SK-N-SH (cell line): ENCODE measurements at regions not wholly inside any gene's neighbourhood (a gene's known extent, or its start where the extent isn't known, plus 50 kb on each side); places are given as distances from the start of the nearest gene placed in this dataset.

ENCODE experiments used
- CTCF ChIA-PET: fragments of 300-600, 350-600 bp; formaldehyde crosslinking; extraction: SDS; loops from one replicate; lab custom pipeline; 2021; lab: Yijun Ruan, JAX
- POLR2A ChIA-PET: fragments of 350-600 bp; sonication (Branson Sonifier 250); formaldehyde crosslinking; extraction: SDS; loops from one replicate; lab custom pipeline; 2020; ENCODE audit warnings: antibody characterized with exemption, inconsistent platforms; lab: Yijun Ruan, JAX
- DNase-seq: peaks from one replicate; pipeline ENCODE4 v3.0.0; 2012
- H2AFZ ChIP-seq: fragments of 200-600 bp; sonication (generic); 2 replicates; pipeline ENCODE4 v1.8.1; 2016; ENCODE audit warnings: antibody characterized with exemption, mild to moderate bottlenecking, low read depth
- H3F3A ChIP-seq: fragments of 200-600 bp; sonication (generic); replicated peaks from 2 replicates; pipeline ENCODE3; 2016; ENCODE audit warnings: antibody characterized with exemption, mild to moderate bottlenecking; ENCODE audit not compliant: insufficient read depth
- H3K27ac ChIP-seq, 2 experiments: fragments of 200-500 bp in 1 of 2; fragments of 200-600 bp in 1 of 2; sonication (Bioruptor generic) in 1 of 2; sonication (generic), shearing (Covaris generic) in 1 of 2; 2 replicates each; pipeline versions ENCODE4 v1.5.1 to v1.6.1; 2014 to 2016; ENCODE audit warnings: low read depth in 2 of 2, inconsistent platforms in 1 of 2, low read length in 1 of 2, mild to moderate bottlenecking in 1 of 2, mixed read lengths in 1 of 2
- H3K27me3 ChIP-seq: fragments of 200-600 bp; sonication (generic), shearing (Covaris generic); 2 replicates; pipeline ENCODE4 v1.6.1; 2016; ENCODE audit warnings: mixed run types; ENCODE audit not compliant: insufficient read depth
- H3K36me3 ChIP-seq, 2 experiments: fragments of 200-500 bp in 1 of 2; fragments of 200-600 bp in 1 of 2; sonication (Bioruptor generic) in 1 of 2; sonication (generic) in 1 of 2; replicated peaks in 1 of 2; 2 replicates each; pipeline versions ENCODE3 to v1.5.1; 2014 to 2016; ENCODE audit warnings: low read length in 1 of 2, mild to moderate bottlenecking in 1 of 2; ENCODE audit not compliant: insufficient read depth in 2 of 2, control insufficient read depth in 1 of 2
- H3K4me1 ChIP-seq, 2 experiments: fragments of 200-500 bp in 1 of 2; fragments of 200-600 bp in 1 of 2; sonication (Bioruptor generic) in 1 of 2; sonication (generic), shearing (Covaris generic) in 1 of 2; 2 replicates each; pipeline versions ENCODE4 v1.5.1 to v1.6.1; 2014 to 2016; ENCODE audit warnings: low read depth in 1 of 2, low read length in 1 of 2, mixed run types in 1 of 2; ENCODE audit not compliant: insufficient read depth in 2 of 2, control insufficient read depth in 1 of 2
- H3K4me2 ChIP-seq: fragments of 200-600 bp; sonication (generic), shearing (Covaris generic); 2 replicates; pipeline ENCODE4 v1.6.1; 2017; ENCODE audit warnings: mixed run types
- H3K4me3 ChIP-seq, 2 experiments: fragments of 200-500 bp in 1 of 2; fragments of 200-600 bp in 1 of 2; sonication (Bioruptor generic) in 1 of 2; sonication (generic), shearing (Covaris generic) in 1 of 2; 2 replicates each; pipeline versions ENCODE4 v1.5.1 to v1.8.1; 2014 to 2016; ENCODE audit warnings: low read depth in 2 of 2, inconsistent platforms in 1 of 2, low read length in 1 of 2, mild to moderate bottlenecking in 1 of 2, mixed read lengths in 1 of 2, moderate library complexity in 1 of 2
- H3K79me2 ChIP-seq: fragments of 200-600 bp; sonication (generic); 2 replicates; pipeline ENCODE4 v1.8.1; 2017; ENCODE audit warnings: mild to moderate bottlenecking; ENCODE audit not compliant: insufficient read depth
- H3K9ac ChIP-seq: fragments of 200-600 bp; sonication (generic); 2 replicates; pipeline ENCODE4 v1.6.1; 2017; ENCODE audit warnings: mixed run types
- H3K9me2 ChIP-seq: fragments of 200-600 bp; sonication (generic); 2 replicates; pipeline ENCODE4 v1.6.1; 2017; ENCODE audit warnings: mixed run types
- H3K9me3 ChIP-seq: fragments of 200-600 bp; sonication (generic); 2 replicates; pipeline ENCODE4 v1.6.1; 2017; ENCODE audit warnings: mixed run types, mild to moderate bottlenecking, moderate library complexity
- H4K20me1 ChIP-seq: fragments of 200-600 bp; sonication (generic); 2 replicates; pipeline ENCODE4 v1.6.1; 2017; ENCODE audit warnings: mild to moderate bottlenecking, mixed run types; ENCODE audit not compliant: insufficient read depth
- CHD2 ChIP-seq: fragments of 150-350 bp; IDR thresholded peaks from 2 replicates; pipeline ENCODE4 v1.6.1; 2018; ENCODE audit warnings: low read length; ENCODE audit not compliant: partially characterized antibody
- ELF1 ChIP-seq: IDR thresholded peaks from 2 replicates; pipeline ENCODE4 v1.4.0; 2012
- EP300 ChIP-seq, 2 experiments: IDR thresholded peaks; 2 replicates each; pipeline versions ENCODE4 v1.4.0 to v1.6.1; 2012; ENCODE audit warnings: borderline replicate concordance in 1 of 2, low read depth in 1 of 2, low read length in 1 of 2
- EZH2phosphoT487 ChIP-seq: fragments of 200-600 bp; sonication (generic); IDR thresholded peaks from 2 replicates; pipeline ENCODE4 v1.6.1; 2017; ENCODE audit warnings: low read depth, mixed run types, mild to moderate bottlenecking, antibody characterized with exemption, moderate library complexity, borderline replicate concordance
- FOSL2 ChIP-seq: IDR thresholded peaks from 2 replicates; pipeline ENCODE4 v1.4.0; 2012; ENCODE audit warnings: low read depth, mild to moderate bottlenecking, moderate library complexity, borderline replicate concordance
- FOXJ3 ChIP-seq: sonication (generic); formaldehyde crosslinking; IDR thresholded peaks from 2 replicates; pipeline ENCODE4 v1.5.1; 2020; ENCODE audit warnings: mild to moderate bottlenecking, missing genetic modification reagents
- GATA2 ChIP-seq: sonication (generic); formaldehyde crosslinking; IDR thresholded peaks from 2 replicates; pipeline ENCODE4 v1.5.0; 2020; ENCODE audit warnings: mild to moderate bottlenecking, missing genetic modification reagents
- MEF2A ChIP-seq: IDR thresholded peaks from 2 replicates; pipeline ENCODE4 v1.4.0; 2012; ENCODE audit warnings: low read depth, borderline replicate concordance
- MXI1 ChIP-seq: IDR thresholded peaks from 2 replicates; pipeline ENCODE4 v1.6.1; 2012; ENCODE audit warnings: mild to moderate bottlenecking, low read depth, low read length, improper control_type of control experiment
- POLR2AphosphoS5 ChIP-seq: IDR thresholded peaks from 2 replicates; pipeline ENCODE4 v1.6.1; 2012; ENCODE audit warnings: low read depth, low read length
- RFX5 ChIP-seq: IDR thresholded peaks from 2 replicates; pipeline ENCODE4 v1.6.1; 2012; ENCODE audit warnings: mild to moderate bottlenecking, improper control_type of control experiment, low read length
- TAF1 ChIP-seq: IDR thresholded peaks from 2 replicates; pipeline ENCODE4 v1.6.1; 2012; ENCODE audit warnings: low read depth, mild to moderate bottlenecking, low read length, moderate library complexity, borderline replicate concordance
- YY1 ChIP-seq: IDR thresholded peaks from 2 replicates; pipeline ENCODE4 v1.4.0; 2012; ENCODE audit warnings: low read depth, mild to moderate bottlenecking
- WGBS: methylation state at CpG from one replicate; pipeline ENCODE4 v1.1.6; 2017; ENCODE audit warnings: low lambda C conversion rate; 5-methylcytosine and 5-hydroxymethylcytosine counted together
- TF ChIP-seq, protein P1 (sequence below): fragments of 200-600 bp; sonication (generic); IDR thresholded peaks from 2 replicates; pipeline ENCODE4 v1.6.1; 2017; ENCODE audit warnings: antibody characterized with exemption, mild to moderate bottlenecking, moderate library complexity
- TF ChIP-seq, protein P2 (sequence below): IDR thresholded peaks from 2 replicates; pipeline ENCODE4 v1.4.0; 2012; ENCODE audit warnings: low read depth, borderline replicate concordance
- TF ChIP-seq, protein P3 (sequence below): IDR thresholded peaks from 2 replicates; pipeline ENCODE4 v1.4.0; 2012; ENCODE audit warnings: low read depth
- TF ChIP-seq, protein P4 (sequence below): fragments of 150-350 bp; IDR thresholded peaks from 2 replicates; pipeline ENCODE4 v1.6.1; 2017; ENCODE audit warnings: antibody characterized with exemption, low read length, low read depth, borderline replicate concordance
- TF ChIP-seq, protein P5 (sequence below): IDR thresholded peaks from 2 replicates; pipeline ENCODE4 v1.4.0; 2012; ENCODE audit warnings: low read depth, borderline replicate concordance
- TF ChIP-seq, protein P6 (sequence below): IDR thresholded peaks from 2 replicates; pipeline ENCODE4; 2012

DNA sequence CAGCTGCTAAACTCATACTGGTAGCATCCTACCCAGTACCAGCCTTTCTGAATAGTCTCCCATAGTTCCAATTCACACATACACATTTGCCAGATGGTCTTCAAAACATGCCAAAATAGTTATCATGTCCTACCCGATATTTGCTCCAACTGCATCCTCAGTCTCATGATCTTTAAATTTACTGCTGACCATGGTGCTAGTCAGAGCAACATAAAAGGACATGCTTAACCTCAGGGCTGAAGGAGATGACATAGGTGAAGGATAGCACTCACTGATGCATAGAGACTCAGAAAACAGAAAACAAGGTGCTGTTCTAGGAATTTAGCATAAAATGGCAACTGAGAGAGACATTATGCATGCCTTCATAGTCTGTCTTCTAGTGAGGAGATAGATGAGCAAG, 200.6 kb upstream of the CCL2 start (continued):
- TF ChIP-seq, protein P1, sequence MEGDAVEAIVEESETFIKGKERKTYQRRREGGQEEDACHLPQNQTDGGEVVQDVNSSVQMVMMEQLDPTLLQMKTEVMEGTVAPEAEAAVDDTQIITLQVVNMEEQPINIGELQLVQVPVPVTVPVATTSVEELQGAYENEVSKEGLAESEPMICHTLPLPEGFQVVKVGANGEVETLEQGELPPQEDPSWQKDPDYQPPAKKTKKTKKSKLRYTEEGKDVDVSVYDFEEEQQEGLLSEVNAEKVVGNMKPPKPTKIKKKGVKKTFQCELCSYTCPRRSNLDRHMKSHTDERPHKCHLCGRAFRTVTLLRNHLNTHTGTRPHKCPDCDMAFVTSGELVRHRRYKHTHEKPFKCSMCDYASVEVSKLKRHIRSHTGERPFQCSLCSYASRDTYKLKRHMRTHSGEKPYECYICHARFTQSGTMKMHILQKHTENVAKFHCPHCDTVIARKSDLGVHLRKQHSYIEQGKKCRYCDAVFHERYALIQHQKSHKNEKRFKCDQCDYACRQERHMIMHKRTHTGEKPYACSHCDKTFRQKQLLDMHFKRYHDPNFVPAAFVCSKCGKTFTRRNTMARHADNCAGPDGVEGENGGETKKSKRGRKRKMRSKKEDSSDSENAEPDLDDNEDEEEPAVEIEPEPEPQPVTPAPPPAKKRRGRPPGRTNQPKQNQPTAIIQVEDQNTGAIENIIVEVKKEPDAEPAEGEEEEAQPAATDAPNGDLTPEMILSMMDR: no peak
- TF ChIP-seq, protein P2, sequence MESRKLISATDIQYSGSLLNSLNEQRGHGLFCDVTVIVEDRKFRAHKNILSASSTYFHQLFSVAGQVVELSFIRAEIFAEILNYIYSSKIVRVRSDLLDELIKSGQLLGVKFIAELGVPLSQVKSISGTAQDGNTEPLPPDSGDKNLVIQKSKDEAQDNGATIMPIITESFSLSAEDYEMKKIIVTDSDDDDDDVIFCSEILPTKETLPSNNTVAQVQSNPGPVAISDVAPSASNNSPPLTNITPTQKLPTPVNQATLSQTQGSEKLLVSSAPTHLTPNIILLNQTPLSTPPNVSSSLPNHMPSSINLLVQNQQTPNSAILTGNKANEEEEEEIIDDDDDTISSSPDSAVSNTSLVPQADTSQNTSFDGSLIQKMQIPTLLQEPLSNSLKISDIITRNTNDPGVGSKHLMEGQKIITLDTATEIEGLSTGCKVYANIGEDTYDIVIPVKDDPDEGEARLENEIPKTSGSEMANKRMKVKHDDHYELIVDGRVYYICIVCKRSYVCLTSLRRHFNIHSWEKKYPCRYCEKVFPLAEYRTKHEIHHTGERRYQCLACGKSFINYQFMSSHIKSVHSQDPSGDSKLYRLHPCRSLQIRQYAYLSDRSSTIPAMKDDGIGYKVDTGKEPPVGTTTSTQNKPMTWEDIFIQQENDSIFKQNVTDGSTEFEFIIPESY: no peak
- TF ChIP-seq, protein P3, sequence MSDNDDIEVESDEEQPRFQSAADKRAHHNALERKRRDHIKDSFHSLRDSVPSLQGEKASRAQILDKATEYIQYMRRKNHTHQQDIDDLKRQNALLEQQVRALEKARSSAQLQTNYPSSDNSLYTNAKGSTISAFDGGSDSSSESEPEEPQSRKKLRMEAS: no peak
- no peak for TF ChIP-seq ELF1

DNA sequence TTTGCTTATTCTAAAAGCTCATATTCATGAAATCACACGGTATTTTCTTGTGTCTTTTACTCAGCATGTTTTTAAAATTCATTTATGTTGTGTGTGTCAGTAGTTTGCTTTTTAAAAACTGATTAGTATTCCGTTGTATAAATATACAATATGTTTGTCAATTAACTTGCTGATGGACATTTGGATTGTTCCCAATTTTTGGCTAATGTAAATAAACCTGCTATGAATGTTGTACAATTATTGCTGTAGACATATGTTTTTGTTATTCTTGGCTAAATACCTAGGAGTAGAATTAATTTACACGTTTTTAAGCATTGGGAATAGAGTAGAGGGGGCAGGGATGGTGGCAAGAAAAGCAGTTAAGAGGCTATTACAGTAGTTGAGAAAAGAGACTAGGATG, 199.5 kb upstream of the CCL2 start:
- no peak overlapping the region for H3K4me3 ChIP-seq
- no peak overlapping the region for H3K27ac ChIP-seq
- no peaks in the 10 kb centered on the region for H3K4me1 ChIP-seq
- ChIA-PET CTCF (no interaction called here), POLR2A (no interaction called here)
- no peak for DNase-seq
- no peaks in the 10 kb centered on the region for H3K79me2 ChIP-seq
- H3K9me3 ChIP-seq: no peaks in the 10 kb centered on the region
- H2AFZ ChIP-seq: no peak overlapping the region
- no peaks in the 10 kb centered on the region for H4K20me1 ChIP-seq
- H3K4me2 ChIP-seq: no peak overlapping the region
- H3K36me3 ChIP-seq: no peaks in the 10 kb centered on the region
- H3F3A ChIP-seq: no peaks in the 10 kb centered on the region
- H3K9ac ChIP-seq: no peak overlapping the region
- no peaks in the 10 kb centered on the region for H3K27me3 ChIP-seq
- 3% methylated on average over 3 of the region's 3 CpGs for WGBS
- no peaks in the 10 kb centered on the region for H3K9me2 ChIP-seq
- no peak for TF ChIP-seq MEF2A
- no peak for TF ChIP-seq CHD2
- TF ChIP-seq, protein P4, sequence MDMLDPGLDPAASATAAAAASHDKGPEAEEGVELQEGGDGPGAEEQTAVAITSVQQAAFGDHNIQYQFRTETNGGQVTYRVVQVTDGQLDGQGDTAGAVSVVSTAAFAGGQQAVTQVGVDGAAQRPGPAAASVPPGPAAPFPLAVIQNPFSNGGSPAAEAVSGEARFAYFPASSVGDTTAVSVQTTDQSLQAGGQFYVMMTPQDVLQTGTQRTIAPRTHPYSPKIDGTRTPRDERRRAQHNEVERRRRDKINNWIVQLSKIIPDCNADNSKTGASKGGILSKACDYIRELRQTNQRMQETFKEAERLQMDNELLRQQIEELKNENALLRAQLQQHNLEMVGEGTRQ: no peak
- TF ChIP-seq RFX5: no peak
- TF ChIP-seq MXI1: no peak
- TF ChIP-seq POLR2AphosphoS5: no peak
- TF ChIP-seq, protein P2: no peak
- no peak for TF ChIP-seq TAF1
- TF ChIP-seq FOXJ3 (CRISPR knock-in tag): no peak
- no peak for TF ChIP-seq EZH2phosphoT487
- TF ChIP-seq FOSL2: no peak
- TF ChIP-seq, protein P5, sequence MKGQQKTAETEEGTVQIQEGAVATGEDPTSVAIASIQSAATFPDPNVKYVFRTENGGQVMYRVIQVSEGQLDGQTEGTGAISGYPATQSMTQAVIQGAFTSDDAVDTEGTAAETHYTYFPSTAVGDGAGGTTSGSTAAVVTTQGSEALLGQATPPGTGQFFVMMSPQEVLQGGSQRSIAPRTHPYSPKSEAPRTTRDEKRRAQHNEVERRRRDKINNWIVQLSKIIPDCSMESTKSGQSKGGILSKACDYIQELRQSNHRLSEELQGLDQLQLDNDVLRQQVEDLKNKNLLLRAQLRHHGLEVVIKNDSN: no peak
- TF ChIP-seq, protein P6, sequence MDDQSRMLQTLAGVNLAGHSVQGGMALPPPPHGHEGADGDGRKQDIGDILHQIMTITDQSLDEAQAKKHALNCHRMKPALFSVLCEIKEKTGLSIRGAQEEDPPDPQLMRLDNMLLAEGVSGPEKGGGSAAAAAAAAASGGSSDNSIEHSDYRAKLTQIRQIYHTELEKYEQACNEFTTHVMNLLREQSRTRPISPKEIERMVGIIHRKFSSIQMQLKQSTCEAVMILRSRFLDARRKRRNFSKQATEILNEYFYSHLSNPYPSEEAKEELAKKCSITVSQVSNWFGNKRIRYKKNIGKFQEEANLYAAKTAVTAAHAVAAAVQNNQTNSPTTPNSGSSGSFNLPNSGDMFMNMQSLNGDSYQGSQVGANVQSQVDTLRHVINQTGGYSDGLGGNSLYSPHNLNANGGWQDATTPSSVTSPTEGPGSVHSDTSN: no peak
- no peak for TF ChIP-seq YY1
- TF ChIP-seq GATA2 (CRISPR knock-in tag): no peak
- TF ChIP-seq EP300 (IDR thresholded peaks at IDR 0.05; ENCODE audit: borderline replicate concordance in 1 of 2, low read depth in 1 of 2, low read length in 1 of 2): no peak
